ENCODE measurements at regions not wholly inside any gene's neighbourhood (a gene's known extent, or its start where the extent isn't known, plus 50 kb on each side); places are given as distances from the start of the nearest gene placed in this dataset.
"Not testable (repeated sequence)": the region's sequence is repeated elsewhere in the genome, so short reads cannot be mapped to it uniquely, and the experiment has no call there.

GRCh38 chr7:32761451-32762205 lies 129.9 kb downstream of the KBTBD2 start:
- Mint-ChIP-seq H3K27me3 (ENCODE audit: unreplicated experiment) (peaks cover 7% of the 10 kb centered on the region), H3K9me3 (ENCODE audit: unreplicated experiment) (peaks cover 1% of the 10 kb centered on the region), H3K27ac (ENCODE audit: unreplicated experiment) (no peak overlapping the region), H3K4me3 (ENCODE audit: unreplicated experiment) (peak overlapping the region; percentile 85), H3K4me1 (ENCODE audit: low read depth, unreplicated experiment) (peaks cover 12% of the 10 kb centered on the region), H3K36me3 (ENCODE audit: unreplicated experiment) (no peaks in the 10 kb centered on the region)
- peak; percentile 41 for DNase-seq
- TF ChIP-seq CTCF (IDR thresholded peaks at IDR 0.05; ENCODE audit: partially characterized antibody, unreplicated experiment) = no peak

GRCh38 chr7:32760755-32761154 lies 130.8 kb downstream of the KBTBD2 start:
- DNase-seq; H3K27me3 Mint-ChIP-seq (ENCODE audit: unreplicated experiment); H3K36me3 Mint-ChIP-seq (ENCODE audit: unreplicated experiment); H3K9me3 Mint-ChIP-seq (ENCODE audit: unreplicated experiment); H3K27ac Mint-ChIP-seq (ENCODE audit: unreplicated experiment): not testable (repeated sequence)
- H3K4me3 Mint-ChIP-seq (ENCODE audit: unreplicated experiment) = peak overlapping the region; percentile 85
- H3K4me1 Mint-ChIP-seq (ENCODE audit: low read depth, unreplicated experiment) = peaks cover 12% of the 10 kb centered on the region

- DNase-seq; H3K27me3 Mint-ChIP-seq (ENCODE audit: unreplicated experiment); H3K9me3 Mint-ChIP-seq (ENCODE audit: unreplicated experiment); H3K27ac Mint-ChIP-seq (ENCODE audit: unreplicated experiment); H3K36me3 Mint-ChIP-seq (ENCODE audit: unreplicated experiment); H3K4me3 Mint-ChIP-seq (ENCODE audit: unreplicated experiment): not testable (repeated sequence)
- H3K4me1 Mint-ChIP-seq (ENCODE audit: low read depth, unreplicated experiment) = peaks cover 13% of the 10 kb centered on the region
These were observed 131.7 kb downstream of the KBTBD2 start for GRCh38 chr7:32759859-32760258.

GRCh38 chr7:32753872-32754271 lies 137.7 kb downstream of the KBTBD2 start:
- H3K4me1 Mint-ChIP-seq (ENCODE audit: low read depth, unreplicated experiment); H3K9me3 Mint-ChIP-seq (ENCODE audit: unreplicated experiment); H3K4me3 Mint-ChIP-seq (ENCODE audit: unreplicated experiment); DNase-seq; H3K27me3 Mint-ChIP-seq (ENCODE audit: unreplicated experiment); H3K36me3 Mint-ChIP-seq (ENCODE audit: unreplicated experiment): not testable (repeated sequence)
- peak overlapping the region; percentile 52 for H3K27ac Mint-ChIP-seq (ENCODE audit: unreplicated experiment)

- H3K27ac Mint-ChIP-seq (ENCODE audit: unreplicated experiment); H3K27me3 Mint-ChIP-seq (ENCODE audit: unreplicated experiment); H3K4me3 Mint-ChIP-seq (ENCODE audit: unreplicated experiment); DNase-seq; H3K9me3 Mint-ChIP-seq (ENCODE audit: unreplicated experiment); H3K36me3 Mint-ChIP-seq (ENCODE audit: unreplicated experiment); H3K4me1 Mint-ChIP-seq (ENCODE audit: low read depth, unreplicated experiment): not testable (repeated sequence)
These were observed 143.2 kb downstream of the KBTBD2 start for GRCh38 chr7:32748337-32748736.

GRCh38 chr7:32747443-32748148 lies 144.0 kb downstream of the KBTBD2 start:
- not testable (repeated sequence) for H3K27ac Mint-ChIP-seq (ENCODE audit: unreplicated experiment); H3K36me3 Mint-ChIP-seq (ENCODE audit: unreplicated experiment); DNase-seq

GRCh38 chr7:32741853-32742476 lies 149.6 kb downstream of the KBTBD2 start:
- not testable (repeated sequence) for H3K4me3 Mint-ChIP-seq (ENCODE audit: unreplicated experiment); H3K9me3 Mint-ChIP-seq (ENCODE audit: unreplicated experiment); DNase-seq; H3K27ac Mint-ChIP-seq (ENCODE audit: unreplicated experiment); H3K27me3 Mint-ChIP-seq (ENCODE audit: unreplicated experiment); H3K4me1 Mint-ChIP-seq (ENCODE audit: low read depth, unreplicated experiment); H3K36me3 Mint-ChIP-seq (ENCODE audit: unreplicated experiment)

More at GRCh38 chr7:32747443-32748148, 144.0 kb downstream of the KBTBD2 start:
- H3K4me3 Mint-ChIP-seq (ENCODE audit: unreplicated experiment); H3K9me3 Mint-ChIP-seq (ENCODE audit: unreplicated experiment); H3K27me3 Mint-ChIP-seq (ENCODE audit: unreplicated experiment); H3K4me1 Mint-ChIP-seq (ENCODE audit: low read depth, unreplicated experiment): not testable (repeated sequence)

GRCh38 chr7:32739749-32740148 lies 151.8 kb downstream of the KBTBD2 start:
- not testable (repeated sequence) for DNase-seq; H3K4me1 Mint-ChIP-seq (ENCODE audit: low read depth, unreplicated experiment); H3K27ac Mint-ChIP-seq (ENCODE audit: unreplicated experiment); H3K9me3 Mint-ChIP-seq (ENCODE audit: unreplicated experiment); H3K27me3 Mint-ChIP-seq (ENCODE audit: unreplicated experiment); H3K36me3 Mint-ChIP-seq (ENCODE audit: unreplicated experiment); H3K4me3 Mint-ChIP-seq (ENCODE audit: unreplicated experiment)

GRCh38 chr7:32738390-32738789 lies 153.2 kb downstream of the KBTBD2 start:
- not testable (repeated sequence) for DNase-seq; H3K9me3 Mint-ChIP-seq (ENCODE audit: unreplicated experiment); H3K4me3 Mint-ChIP-seq (ENCODE audit: unreplicated experiment); H3K4me1 Mint-ChIP-seq (ENCODE audit: low read depth, unreplicated experiment); H3K27me3 Mint-ChIP-seq (ENCODE audit: unreplicated experiment); H3K27ac Mint-ChIP-seq (ENCODE audit: unreplicated experiment); H3K36me3 Mint-ChIP-seq (ENCODE audit: unreplicated experiment)

- not testable (repeated sequence) for H3K9me3 Mint-ChIP-seq (ENCODE audit: unreplicated experiment); H3K27ac Mint-ChIP-seq (ENCODE audit: unreplicated experiment); H3K36me3 Mint-ChIP-seq (ENCODE audit: unreplicated experiment); H3K27me3 Mint-ChIP-seq (ENCODE audit: unreplicated experiment); H3K4me1 Mint-ChIP-seq (ENCODE audit: low read depth, unreplicated experiment); DNase-seq; H3K4me3 Mint-ChIP-seq (ENCODE audit: unreplicated experiment)
These were observed 158.8 kb downstream of the KBTBD2 start for GRCh38 chr7:32732767-32733166.

- not testable (repeated sequence) for H3K36me3 Mint-ChIP-seq (ENCODE audit: unreplicated experiment); H3K9me3 Mint-ChIP-seq (ENCODE audit: unreplicated experiment); H3K4me1 Mint-ChIP-seq (ENCODE audit: low read depth, unreplicated experiment); DNase-seq; H3K27ac Mint-ChIP-seq (ENCODE audit: unreplicated experiment); H3K27me3 Mint-ChIP-seq (ENCODE audit: unreplicated experiment)
- H3K4me3 Mint-ChIP-seq (ENCODE audit: unreplicated experiment) = peak overlapping the region; percentile 66
These were observed 162.3 kb downstream of the KBTBD2 start for GRCh38 chr7:32729335-32729675.

All from glutamatergic neuron (in vitro differentiated cells).